HG02610 (cell line): ENCODE measurements at regions not wholly inside any gene's neighbourhood (a gene's known extent, or its start where the extent isn't known, plus 50 kb on each side); places are given as distances from the start of the nearest gene placed in this dataset.

Experiments
- ATAC-seq: cut with Tn5 transposase; IDR thresholded peaks from one replicate; pipeline ENCODE4 v1.9.1; 2021; ENCODE audit warnings: mild to moderate bottlenecking, moderate library complexity; ENCODE audit not compliant: unreplicated experiment

- ATAC-seq, result no peak
Measured at GRCh38 chr13:63696055-63696454, 2280.4 kb upstream of the PCDH20 start.

- no peak for ATAC-seq
Measured at GRCh38 chr13:63693696-63694095, 2278.0 kb upstream of the PCDH20 start.

- ATAC-seq, result no peak
Measured at GRCh38 chr13:63691474-63691873, 2275.8 kb upstream of the PCDH20 start.

GRCh38 chr13:63690672-63691071 is 2275.0 kb upstream of the PCDH20 start:
- ATAC-seq, result no peak

GRCh38 chr13:63684822-63685221 is 2269.2 kb upstream of the PCDH20 start:
- no peak for ATAC-seq

GRCh38 chr13:63680704-63681103 is 2265.1 kb upstream of the PCDH20 start:
- ATAC-seq, result no peak

- no peak for ATAC-seq
Measured at GRCh38 chr13:63671296-63671695, 2255.6 kb upstream of the PCDH20 start.

GRCh38 chr13:63651394-63651793 is 2235.7 kb upstream of the PCDH20 start:
- no peak for ATAC-seq

GRCh38 chr13:63643543-63643942 is 2227.9 kb upstream of the PCDH20 start:
- no peak for ATAC-seq

GRCh38 chr13:63636316-63636993 is 2220.8 kb upstream of the PCDH20 start:
- ATAC-seq, result peak; percentile 77

GRCh38 chr13:63632321-63632720 is 2216.7 kb upstream of the PCDH20 start:
- ATAC-seq, result no peak

GRCh38 chr13:63631006-63631405 is 2215.4 kb upstream of the PCDH20 start:
- no peak for ATAC-seq

GRCh38 chr13:63629591-63629990 is 2213.9 kb upstream of the PCDH20 start:
- ATAC-seq, result no peak

GRCh38 chr13:63628310-63628709 is 2212.7 kb upstream of the PCDH20 start:
- no peak for ATAC-seq

GRCh38 chr13:63625869-63626268 is 2210.2 kb upstream of the PCDH20 start:
- peak; percentile 53 for ATAC-seq

- ATAC-seq, result no peak
Measured at GRCh38 chr13:63614874-63615612, 2199.4 kb upstream of the PCDH20 start.

- no peak for ATAC-seq
Measured at GRCh38 chr13:63607153-63607552, 2191.5 kb upstream of the PCDH20 start.

- ATAC-seq, result no peak
Measured at GRCh38 chr13:63605962-63606361, 2190.3 kb upstream of the PCDH20 start.

GRCh38 chr13:63605403-63605802 is 2189.8 kb upstream of the PCDH20 start:
- ATAC-seq, result peak; percentile 54

- ATAC-seq, result no peak
Measured at GRCh38 chr13:63595811-63596210, 2180.2 kb upstream of the PCDH20 start.

- ATAC-seq, result no peak
Measured at GRCh38 chr13:63586467-63586866, 2170.8 kb upstream of the PCDH20 start.

- no peak for ATAC-seq
Measured at GRCh38 chr13:63578796-63579195, 2163.1 kb upstream of the PCDH20 start.
